Activated CD8-positive, alpha-beta memory T cell treated with anti-CD3 and anti-CD28 coated beads, Interleukin-2, amount 50 U/mL, for 24 hours (primary cell): ENCODE measurements at regions not wholly inside any gene's neighbourhood (a gene's known extent, or its start where the extent isn't known, plus 50 kb on each side); places are given as distances from the start of the nearest gene placed in this dataset.
"Not testable (repeated sequence)": the region's sequence is repeated elsewhere in the genome, so short reads cannot be mapped to it uniquely, and the experiment has no call there.

Source experiments
- DNase-seq: peaks from one replicate; pipeline ENCODE4 v3.0.0-alpha.2; 2020; ENCODE audit errors: extremely low read depth

GRCh38 chr1:204780630-204781029 is 90.0 kb upstream of the NFASC start:
- DNase-seq = no peak

- DNase-seq = no peak
Measured at GRCh38 chr1:204782118-204782700, 88.5 kb upstream of the NFASC start.

GRCh38 chr1:204785023-204785422 is 85.6 kb upstream of the NFASC start:
- not testable (repeated sequence) for DNase-seq

DNA sequence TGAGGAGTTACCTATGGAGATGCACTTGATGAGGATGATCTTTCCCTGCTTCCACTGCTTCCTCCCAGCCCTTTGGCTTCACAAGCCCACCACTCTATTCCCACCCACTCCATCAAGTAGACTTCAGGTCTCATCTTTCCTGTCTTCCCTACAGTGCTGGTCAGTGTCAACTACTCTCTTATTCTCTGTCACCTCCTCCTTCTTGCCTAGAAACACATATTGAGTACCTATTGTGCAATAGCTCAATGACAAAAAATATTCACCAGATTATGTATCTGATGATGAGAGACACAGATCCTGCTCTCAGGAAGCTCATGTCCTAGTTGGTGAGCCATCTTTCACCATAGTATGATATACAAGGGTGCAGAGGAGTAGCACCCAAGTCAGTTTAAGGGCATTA is 82.2 kb upstream of the NFASC start:
- no peak for DNase-seq

DNA sequence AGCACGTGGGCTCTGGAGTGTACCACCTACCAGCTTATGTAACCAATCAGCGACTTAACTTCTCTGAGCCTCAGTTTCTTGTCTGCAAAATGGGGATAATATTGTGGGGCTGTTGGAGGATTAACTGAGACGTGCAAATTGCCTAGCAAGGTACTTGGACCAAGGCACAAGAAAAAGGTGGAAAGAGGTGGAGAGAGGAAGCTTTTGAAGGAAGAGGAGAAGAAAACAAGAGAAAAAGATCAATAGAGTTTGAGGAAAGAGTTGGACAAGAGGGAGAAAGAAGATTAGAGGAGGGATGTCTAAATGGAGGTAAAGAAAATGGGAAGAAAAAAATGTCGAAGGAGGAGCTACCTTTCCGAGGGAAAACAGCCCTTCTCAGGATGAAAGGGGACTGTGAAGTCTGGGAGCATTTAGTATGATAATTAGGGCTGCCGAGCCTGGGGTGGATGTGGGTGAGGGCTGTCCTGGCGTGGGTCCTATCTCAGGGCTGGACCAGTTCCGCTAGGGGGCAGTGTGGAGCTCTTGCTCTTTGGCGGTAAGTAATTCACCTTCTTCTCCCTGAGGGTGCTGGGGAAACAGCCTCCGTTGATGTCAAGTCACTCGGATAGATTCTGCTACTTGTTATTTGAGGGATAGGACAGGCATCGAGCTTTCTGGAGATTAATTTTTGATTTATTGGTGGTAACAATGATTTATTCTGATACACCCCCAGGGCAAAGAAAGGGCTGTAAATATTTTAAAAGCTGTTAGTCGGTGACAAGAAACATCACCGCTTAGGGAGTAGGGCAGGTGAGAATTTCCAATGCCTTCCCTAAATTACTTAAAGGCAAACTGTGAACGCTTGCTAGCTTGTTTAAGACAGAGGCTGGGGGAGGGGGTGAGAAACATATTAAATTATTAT is 79.0 kb upstream of the NFASC start:
- DNase-seq = peak; percentile 59

DNA sequence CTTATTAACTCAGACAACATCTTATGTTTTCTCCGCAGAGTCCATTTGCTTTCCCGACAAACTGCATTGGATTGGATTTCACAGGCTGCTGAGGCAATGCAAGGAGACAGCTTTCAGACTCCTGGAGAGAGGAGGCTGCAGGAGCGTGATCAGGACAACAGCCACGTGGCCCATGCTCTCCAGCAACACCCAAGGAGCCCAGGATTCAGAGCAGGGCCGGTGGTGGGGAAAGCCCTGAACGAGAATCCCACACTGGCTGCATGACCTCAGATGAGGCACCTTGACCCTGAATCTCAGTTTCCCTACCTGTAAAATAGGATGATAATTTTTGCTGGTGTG is 78.3 kb upstream of the NFASC start:
- no peak for DNase-seq

DNA sequence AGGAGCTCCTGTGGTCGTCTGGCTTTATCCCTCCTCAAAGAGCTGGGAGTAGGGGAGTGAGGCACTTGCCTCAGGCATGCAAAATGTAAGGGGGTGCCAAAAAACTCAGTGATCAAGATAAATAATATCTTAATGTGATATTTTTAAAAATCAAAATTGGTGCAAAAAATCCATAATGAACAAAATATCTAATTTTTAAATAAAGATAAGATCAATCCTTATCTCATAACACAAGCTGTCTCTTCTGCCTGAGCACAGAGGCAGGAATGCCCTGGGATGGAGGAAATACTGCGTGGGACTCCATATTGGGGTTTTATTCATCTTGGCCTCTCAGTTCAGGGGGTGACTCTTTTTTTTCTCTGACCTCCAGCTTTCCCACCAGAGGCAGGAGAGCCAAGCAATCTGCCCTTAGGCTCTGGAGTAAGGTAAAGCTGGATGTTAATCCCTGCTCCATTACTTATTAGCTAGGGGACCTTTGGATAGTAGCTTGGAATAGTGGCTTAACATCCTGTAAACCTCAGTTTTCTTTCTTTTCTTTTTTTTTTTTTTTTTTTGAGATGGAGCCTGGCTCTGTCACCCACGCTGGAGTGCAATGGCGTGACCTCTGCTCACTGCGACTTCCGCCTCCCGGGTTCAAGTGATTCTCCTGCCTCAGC is 77.3 kb upstream of the NFASC start:
- no peak for DNase-seq

DNA sequence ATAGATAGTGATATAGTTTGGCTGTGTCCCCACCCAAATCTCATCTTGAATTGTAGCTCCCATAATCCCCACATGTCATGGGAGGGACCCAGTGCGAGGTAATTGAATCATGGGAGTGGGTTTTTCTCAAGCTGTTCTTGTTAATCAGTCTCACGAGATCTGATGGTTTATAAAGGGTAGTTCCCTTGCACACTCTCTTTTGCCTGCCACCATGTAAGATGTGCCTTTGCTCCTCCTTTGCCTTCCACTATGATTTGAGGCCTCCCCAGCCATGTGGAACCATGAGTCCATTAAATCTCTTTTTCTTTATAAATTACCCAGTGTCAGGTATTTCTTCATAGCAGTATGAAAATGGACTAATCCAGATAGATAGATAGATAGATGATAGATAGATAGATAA is 73.8 kb upstream of the NFASC start:
- DNase-seq = not testable (repeated sequence)

DNA sequence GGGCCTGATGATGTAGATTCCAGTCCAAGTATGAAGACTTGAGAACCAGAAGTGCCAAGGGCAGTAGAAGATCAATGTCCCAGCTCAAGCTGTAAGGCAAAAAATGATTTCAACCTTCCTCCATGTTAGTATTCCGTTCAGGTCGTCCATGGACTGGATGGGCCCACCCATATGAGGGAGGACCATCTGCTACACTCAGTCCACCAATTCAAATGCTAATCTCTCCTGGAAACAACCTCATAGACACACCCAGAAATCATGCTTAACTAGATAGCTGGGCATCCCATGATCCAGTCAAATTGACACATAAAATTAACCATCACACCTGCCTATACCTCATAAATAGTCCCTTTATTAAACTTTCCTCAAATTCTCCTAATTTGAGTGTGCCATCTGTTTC is 73.3 kb upstream of the NFASC start:
- DNase-seq = no peak

DNA sequence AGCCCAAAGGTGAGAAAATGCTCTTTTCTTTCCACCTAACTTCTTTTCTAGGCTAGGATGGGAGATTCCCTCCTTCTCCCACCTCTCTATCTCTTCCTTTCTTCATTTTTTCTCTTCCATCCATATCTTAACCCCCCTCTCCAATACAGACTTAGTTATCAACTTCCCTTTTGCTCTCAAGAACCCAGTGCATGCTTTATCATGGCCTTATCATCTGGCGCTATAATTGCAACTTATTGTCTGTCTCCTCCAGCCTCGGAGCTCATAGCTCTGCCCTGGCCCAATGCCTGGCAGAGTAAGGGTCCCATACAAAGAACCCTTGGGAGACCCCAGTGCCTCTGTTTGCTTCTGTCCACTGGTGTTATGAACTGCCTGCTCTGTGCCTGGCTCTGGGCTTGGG is 71.0 kb upstream of the NFASC start:
- DNase-seq = no peak

- DNase-seq = no peak
Measured at GRCh38 chr1:204801211-204801610, 69.5 kb upstream of the NFASC start.

DNA sequence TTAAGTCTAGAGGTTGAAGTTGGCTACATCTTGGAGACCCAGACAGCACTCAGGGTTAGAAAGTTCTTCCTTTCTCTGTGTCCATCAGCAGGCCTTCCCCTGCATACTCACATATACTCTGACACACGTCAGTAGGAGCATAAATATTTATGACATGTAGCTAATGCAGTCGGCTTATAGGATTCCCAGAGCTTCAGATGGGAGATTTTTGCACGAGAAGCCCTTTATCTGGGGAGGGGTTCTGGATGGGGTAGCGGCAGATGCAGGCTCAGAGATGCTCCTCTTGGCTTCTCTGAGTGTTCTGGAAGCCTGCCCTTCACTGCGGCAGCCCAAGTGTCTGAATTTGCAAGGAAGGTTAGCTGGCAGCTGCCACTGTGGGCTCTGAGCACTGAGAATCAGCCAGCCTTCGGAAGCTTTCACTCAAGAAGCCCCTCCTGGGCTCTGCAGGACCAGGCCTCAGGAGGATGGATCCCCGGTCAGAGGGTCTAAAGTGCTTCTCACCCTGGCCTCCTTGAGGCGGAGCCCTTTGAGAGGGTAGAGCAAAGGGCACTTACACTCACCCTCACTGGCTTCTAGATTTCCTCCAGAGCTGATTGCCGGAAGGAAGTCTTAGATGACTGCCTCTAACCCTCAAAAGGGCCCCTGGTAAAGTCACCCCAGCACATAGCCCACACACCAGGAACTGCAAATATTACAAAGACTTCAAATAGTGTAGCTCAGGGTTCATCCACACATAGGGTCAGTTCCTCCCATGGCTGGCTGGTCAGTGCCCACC is 68.1 kb upstream of the NFASC start:
- DNase-seq = no peak

- no peak for DNase-seq
Measured at GRCh38 chr1:204803607-204804006, 67.1 kb upstream of the NFASC start.

GRCh38 chr1:204806943-204807687 is 63.5 kb upstream of the NFASC start:
- peak; percentile 67 for DNase-seq

- DNase-seq = no peak
Measured at GRCh38 chr1:204809488-204809887, 61.2 kb upstream of the NFASC start.

DNA sequence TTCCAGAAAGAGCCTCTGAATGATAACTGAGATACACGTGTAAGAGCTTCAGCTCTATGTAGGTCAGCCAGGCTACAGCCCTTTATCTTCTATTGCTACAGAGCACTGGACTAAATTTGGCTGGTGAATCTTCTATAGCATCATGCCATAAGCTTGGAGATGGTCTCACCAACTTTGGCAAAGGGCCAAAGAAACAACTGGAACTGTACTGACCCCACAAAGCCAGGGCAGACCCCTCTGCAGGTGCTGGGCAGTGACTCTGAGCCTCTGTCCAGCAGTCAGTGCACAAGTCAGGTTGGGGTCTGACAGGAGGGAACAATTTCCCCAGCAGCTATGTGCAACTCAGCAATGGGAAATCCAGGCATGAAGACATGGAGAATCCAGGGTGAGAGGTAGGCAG is 57.8 kb upstream of the NFASC start:
- no peak for DNase-seq

DNA sequence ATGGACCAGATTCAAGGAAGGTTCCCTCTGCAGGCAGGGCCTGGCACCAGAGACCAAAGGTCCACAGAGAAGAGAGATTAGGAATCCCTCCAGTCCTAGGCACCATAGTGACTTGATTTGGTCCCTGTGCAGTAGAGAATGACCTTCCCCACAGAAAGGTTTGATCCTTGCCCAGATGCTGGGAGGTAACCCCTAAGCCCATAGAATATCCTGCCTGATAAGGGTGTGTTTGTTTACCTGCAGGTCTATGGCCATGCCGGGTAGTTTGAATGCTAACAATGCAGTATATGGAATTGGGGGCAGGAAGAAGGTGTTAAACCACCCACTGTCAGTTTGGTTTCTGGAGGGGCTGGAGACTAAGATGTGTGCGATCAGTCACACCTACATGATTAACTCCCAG is 57.1 kb upstream of the NFASC start:
- DNase-seq = no peak

- DNase-seq = no peak
Measured at GRCh38 chr1:204814166-204814884, 56.3 kb upstream of the NFASC start.

- DNase-seq = no peak
Measured at GRCh38 chr1:204817341-204817740, 53.3 kb upstream of the NFASC start.

GRCh38 chr1:204818998-204819397 is 51.7 kb upstream of the NFASC start:
- no peak for DNase-seq

DNA sequence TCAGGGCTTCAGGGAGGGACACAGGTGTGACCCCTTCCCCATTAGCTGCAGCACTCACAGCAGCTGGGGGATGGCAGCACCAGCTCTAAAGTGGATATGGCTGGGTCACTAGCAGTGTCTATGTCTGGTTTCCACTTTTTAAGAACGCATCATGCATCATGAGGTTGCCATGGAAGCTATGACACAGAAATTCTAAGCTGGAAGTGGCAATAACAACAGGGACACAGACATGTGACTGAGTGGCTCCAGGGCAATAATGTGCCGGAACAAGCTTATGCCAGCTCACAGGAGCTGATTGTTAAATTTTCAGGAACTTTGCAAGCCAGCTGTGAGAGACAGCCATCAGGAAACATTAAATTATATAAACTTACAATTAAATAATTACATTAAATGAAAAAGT is 51.2 kb upstream of the NFASC start:
- DNase-seq = no peak
